ENCODE measurements at regions not wholly inside any gene's neighbourhood (a gene's known extent, or its start where the extent isn't known, plus 50 kb on each side); places are given as distances from the start of the nearest gene placed in this dataset.
A peak's percentile ranks its signal among the peaks of the same experiment; 100 is the strongest.

- ATAC-seq (peak; percentile 76), DNase-seq (no peak)
- TF ChIP-seq CTCF (IDR thresholded peaks at IDR 0.05) = no peak
- peak overlapping the region; percentile 23 for H3K4me3 ChIP-seq
- H3K36me3 ChIP-seq = no peaks in the 10 kb centered on the region
- intact Hi-C loops (cut with DNase I) = loop anchor here (10.0 kb wide), 1 partner anchor 210 kb away; no protein-coding TSS in a partner anchor
- H3K27me3 ChIP-seq = no peaks in the 10 kb centered on the region
- H3K9me3 ChIP-seq = no peaks in the 10 kb centered on the region
- peak overlapping the region; percentile 64 for H3K27ac ChIP-seq
- H3K4me1 ChIP-seq = peaks cover 29% of the 10 kb centered on the region
Observed at GRCh38 chr11:129324533-129325175, 51.0 kb upstream of the BARX2 start.

- intact Hi-C loops (cut with DNase I) = loop anchor here (10.0 kb wide), 1 partner anchor 209 kb away; no protein-coding TSS in a partner anchor
- DNase-seq = no peak
- peak; percentile 92 for ATAC-seq
- TF ChIP-seq CTCF (IDR thresholded peaks at IDR 0.05) = no peak
- Histone ChIP-seq H3K4me3 (peak overlapping the region; percentile 23), H3K27ac (peak overlapping the region; percentile 64), H3K4me1 (peaks cover 29% of the 10 kb centered on the region), H3K9me3 (no peaks in the 10 kb centered on the region), H3K36me3 (no peaks in the 10 kb centered on the region), H3K27me3 (no peaks in the 10 kb centered on the region)
Observed at GRCh38 chr11:129323896-129324502, 51.6 kb upstream of the BARX2 start.

- no peaks in the 10 kb centered on the region for H3K9me3 ChIP-seq
- ATAC-seq = peak; percentile 36
- DNase-seq = no peak
- intact Hi-C loops (cut with DNase I) = loop anchor here (10.0 kb wide), 1 partner anchor 208 kb away; no protein-coding TSS in a partner anchor
- H3K4me1 ChIP-seq = peaks cover 35% of the 10 kb centered on the region
- no peaks in the 10 kb centered on the region for H3K27me3 ChIP-seq
- H3K4me3 ChIP-seq = no peak overlapping the region
- H3K27ac ChIP-seq = no peak overlapping the region
- H3K36me3 ChIP-seq = no peaks in the 10 kb centered on the region
- no peak for TF ChIP-seq CTCF (IDR thresholded peaks at IDR 0.05)
Observed at GRCh38 chr11:129322941-129323340, 52.7 kb upstream of the BARX2 start.

- no peaks in the 10 kb centered on the region for H3K9me3 ChIP-seq
- peaks cover 49% of the 10 kb centered on the region for H3K4me1 ChIP-seq
- H3K36me3 ChIP-seq = no peaks in the 10 kb centered on the region
- H3K27me3 ChIP-seq = no peaks in the 10 kb centered on the region
- no peak for TF ChIP-seq CTCF (IDR thresholded peaks at IDR 0.05)
- DNase-seq (no peak), ATAC-seq (no peak)
- intact Hi-C loops (cut with DNase I) = loop anchor here (10.0 kb wide), 1 partner anchor 206 kb away; no protein-coding TSS in a partner anchor
- no peak overlapping the region for H3K27ac ChIP-seq
- H3K4me3 ChIP-seq = no peak overlapping the region
Observed at GRCh38 chr11:129321076-129321475, 54.6 kb upstream of the BARX2 start.

GRCh38 chr11:129320494-129320893 is 55.2 kb upstream of the BARX2 start:
- DNase-seq (no peak), ATAC-seq (no peak)
- Histone ChIP-seq H3K4me3 (no peak overlapping the region), H3K36me3 (no peaks in the 10 kb centered on the region), H3K27ac (no peak overlapping the region), H3K27me3 (no peaks in the 10 kb centered on the region), H3K4me1 (peaks cover 49% of the 10 kb centered on the region), H3K9me3 (no peaks in the 10 kb centered on the region)
- intact Hi-C loops (cut with DNase I) = loop anchor here (10.0 kb wide), 1 partner anchor 206 kb away; no protein-coding TSS in a partner anchor
- TF ChIP-seq CTCF (IDR thresholded peaks at IDR 0.05) = no peak
